ENCODE measurements at regions not wholly inside any gene's neighbourhood (a gene's known extent, or its start where the extent isn't known, plus 50 kb on each side); places are given as distances from the start of the nearest gene placed in this dataset.

- TF ChIP-seq CTCF (IDR thresholded peaks at IDR 0.05) (no peak), POLR2A (IDR thresholded peaks at IDR 0.05) (no peak)
Measured at GRCh38 chr4:159041054-159042034, 61.5 kb upstream of the RAPGEF2 start.

Measured in lower leg skin (tissue), 3 donors.